Right lobe of liver (tissue), 4 donors: ENCODE measurements at regions not wholly inside any gene's neighbourhood (a gene's known extent, or its start where the extent isn't known, plus 50 kb on each side); places are given as distances from the start of the nearest gene placed in this dataset.
"Not testable (repeated sequence)": the region's sequence is repeated elsewhere in the genome, so short reads cannot be mapped to it uniquely, and the experiment has no call there.

Experiments used
- POLR2A ChIP-seq: fragments of 450-650 bp; IDR thresholded peaks from one replicate; pipeline ENCODE4 v1.6.1; 2017; ENCODE audit warnings: antibody characterized with exemption, mild to moderate bottlenecking
- TF ChIP-seq, protein P1 (sequence below), 4 donors: fragments of 200-600 bp in 3 of 4; fragments of 450-650 bp in 1 of 4; IDR thresholded peaks; one replicate each; pipeline versions ENCODE4 v1.5.1 to v1.8.0; 2016 to 2022; ENCODE audit warnings: antibody characterized with exemption in 4 of 4, mild to moderate bottlenecking in 2 of 4
- donor health status: DM: no; HTN: no; CAD: no.
- donor health status: DM: no; HTN: no; CAD: no.
- donor health status: DM: no; HTN: yes; CAD: no.

DNA sequence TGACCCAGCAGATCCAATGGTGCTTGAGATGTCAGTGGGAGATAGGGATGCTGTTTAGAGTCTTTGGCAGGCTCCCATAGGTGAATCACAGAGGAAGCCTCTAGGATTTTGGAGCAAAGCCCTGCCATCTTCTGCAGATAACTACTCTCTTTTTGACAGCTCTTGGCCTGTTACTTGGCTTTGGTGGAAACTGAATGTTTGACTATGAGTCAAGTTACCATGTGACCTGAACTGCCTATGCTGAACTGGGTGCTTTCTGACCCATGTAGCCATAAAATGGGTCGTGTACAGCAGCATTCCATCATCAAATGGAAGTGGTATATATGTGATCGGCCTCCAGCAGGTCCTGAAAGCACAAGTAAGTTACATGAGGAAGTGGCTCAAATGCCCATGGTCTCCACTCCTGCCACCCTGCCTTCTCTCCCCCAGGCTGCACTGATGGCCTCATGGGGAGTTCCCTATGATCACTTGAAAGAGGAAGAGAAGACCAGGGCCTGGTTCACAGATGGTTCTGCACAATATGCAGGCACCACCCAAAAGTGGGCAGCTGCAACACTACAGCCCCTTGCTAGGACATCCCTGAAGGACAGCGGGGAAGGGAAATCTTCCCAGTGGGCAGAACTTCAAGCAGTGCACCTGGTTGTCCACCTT lies 105.6 kb upstream of the ZC3H12A start:
- TF ChIP-seq POLR2A: not testable (repeated sequence)
- TF ChIP-seq, protein P1, sequence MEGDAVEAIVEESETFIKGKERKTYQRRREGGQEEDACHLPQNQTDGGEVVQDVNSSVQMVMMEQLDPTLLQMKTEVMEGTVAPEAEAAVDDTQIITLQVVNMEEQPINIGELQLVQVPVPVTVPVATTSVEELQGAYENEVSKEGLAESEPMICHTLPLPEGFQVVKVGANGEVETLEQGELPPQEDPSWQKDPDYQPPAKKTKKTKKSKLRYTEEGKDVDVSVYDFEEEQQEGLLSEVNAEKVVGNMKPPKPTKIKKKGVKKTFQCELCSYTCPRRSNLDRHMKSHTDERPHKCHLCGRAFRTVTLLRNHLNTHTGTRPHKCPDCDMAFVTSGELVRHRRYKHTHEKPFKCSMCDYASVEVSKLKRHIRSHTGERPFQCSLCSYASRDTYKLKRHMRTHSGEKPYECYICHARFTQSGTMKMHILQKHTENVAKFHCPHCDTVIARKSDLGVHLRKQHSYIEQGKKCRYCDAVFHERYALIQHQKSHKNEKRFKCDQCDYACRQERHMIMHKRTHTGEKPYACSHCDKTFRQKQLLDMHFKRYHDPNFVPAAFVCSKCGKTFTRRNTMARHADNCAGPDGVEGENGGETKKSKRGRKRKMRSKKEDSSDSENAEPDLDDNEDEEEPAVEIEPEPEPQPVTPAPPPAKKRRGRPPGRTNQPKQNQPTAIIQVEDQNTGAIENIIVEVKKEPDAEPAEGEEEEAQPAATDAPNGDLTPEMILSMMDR (IDR thresholded peaks at IDR 0.05): not testable (repeated sequence)
